ENCODE measurements at regions not wholly inside any gene's neighbourhood (a gene's known extent, or its start where the extent isn't known, plus 50 kb on each side); places are given as distances from the start of the nearest gene placed in this dataset.

DNA sequence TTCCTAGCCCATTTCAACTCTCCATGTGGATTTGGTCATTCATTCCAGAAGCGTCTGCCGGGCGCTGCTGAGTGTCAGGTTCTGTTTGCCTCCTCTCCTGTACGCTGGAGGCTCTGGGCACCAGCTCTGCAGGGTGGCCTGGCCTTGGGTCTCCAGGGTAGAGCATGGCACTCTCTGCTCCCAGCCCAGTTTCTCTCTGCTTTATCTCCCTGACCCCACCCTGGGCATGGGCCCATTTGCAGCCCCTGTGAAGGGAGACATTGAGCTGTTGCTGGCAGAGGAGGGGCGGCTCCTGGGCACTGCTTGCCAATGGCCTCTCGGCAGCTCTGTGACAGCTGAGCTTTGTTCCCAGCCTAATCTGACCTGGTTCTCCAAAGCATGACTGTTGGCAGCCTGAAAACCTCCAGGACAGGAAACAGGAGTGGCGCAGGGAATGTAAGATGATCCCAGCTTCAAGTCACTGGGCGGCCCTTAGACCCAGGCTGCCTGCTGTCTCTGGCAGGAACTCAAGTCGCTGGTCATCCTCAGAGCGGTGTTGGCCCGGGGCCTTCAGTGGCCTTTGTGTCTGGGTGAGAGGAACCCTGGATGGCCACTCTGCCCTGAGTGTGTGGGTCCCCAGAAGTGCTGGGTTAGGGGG, 146.8 kb downstream of the SEC14L1 start (continued):
- TF ChIP-seq ZNF543 (CRISPR knock-in tag; IDR thresholded peaks at IDR 0.05) (peak; percentile 20; the same call in 1 of the 2 replicates), POLR2A (IDR thresholded peaks at IDR 0.05; ENCODE audit: insufficient read depth in 1 of 2, low read depth in 2 of 2, low read length in 2 of 2) (peak in 1 of 2 experiments; percentile 61; a peak in 2 of 4 replicates), MLLT10 (CRISPR knock-in tag; IDR thresholded peaks at IDR 0.05) (no peak), SAFB2 (CRISPR knock-in tag; IDR thresholded peaks at IDR 0.05; ENCODE audit: borderline replicate concordance, low read depth) (0 out of 2 replicates have a peak, but pooled peaks have one; percentile 37), ZNF235 (CRISPR knock-in tag; IDR thresholded peaks at IDR 0.05; ENCODE audit: borderline replicate concordance) (0 out of 2 replicates have a peak, but pooled peaks have one; percentile 17), ZNF263 (CRISPR knock-in tag; IDR thresholded peaks at IDR 0.05) (no peak), ZSCAN12 (CRISPR knock-in tag; IDR thresholded peaks at IDR 0.05) (0 out of 2 replicates have a peak, but pooled peaks have one; percentile 15), ZNF446 (CRISPR knock-in tag; IDR thresholded peaks at IDR 0.05) (no peak; the same call in 1 of the 2 replicates), YEATS2 (CRISPR knock-in tag; IDR thresholded peaks at IDR 0.05; ENCODE audit: borderline replicate concordance) (peak; percentile 51; the same call in 1 of the 2 replicates), SMARCC2 (IDR thresholded peaks at IDR 0.05) (no peak), SPEN (CRISPR knock-in tag; IDR thresholded peaks at IDR 0.05; ENCODE audit: low read depth) (peak; percentile 30; the same call in 1 of the 2 replicates), ETV5 (CRISPR knock-in tag; IDR thresholded peaks at IDR 0.05; ENCODE audit: borderline replicate concordance) (peak; percentile 64; the same call in 1 of the 2 replicates), POLR2G (IDR thresholded peaks at IDR 0.05; ENCODE audit: low read depth, low read length) (peak; percentile 38), TEAD3 (CRISPR knock-in tag; optimal IDR thresholded peaks at IDR 0.05; ENCODE audit: borderline replicate concordance) (peak; percentile 65), FOXJ3 (CRISPR knock-in tag; IDR thresholded peaks at IDR 0.05; ENCODE audit: borderline replicate concordance) (peak; percentile 44; the same call in 1 of the 2 replicates), CREM (IDR thresholded peaks at IDR 0.05) (peak; percentile 15; the same call in 1 of the 2 replicates), CREM (CRISPR knock-in tag; IDR thresholded peaks at IDR 0.05) (no peak), ZFP41 (CRISPR knock-in tag; IDR thresholded peaks at IDR 0.05; ENCODE audit: borderline replicate concordance) (0 out of 2 replicates have a peak, but pooled peaks have one; percentile 20), USF2 (IDR thresholded peaks at IDR 0.05; ENCODE audit: low read depth, low read length) (no peak), USF2 (CRISPR knock-in tag; IDR thresholded peaks at IDR 0.05; ENCODE audit: borderline replicate concordance) (no peak), TCF12 (IDR thresholded peaks at IDR 0.05) (no peak), TCF12 (CRISPR knock-in tag; IDR thresholded peaks at IDR 0.05) (no peak), ZNF724P (CRISPR knock-in tag; IDR thresholded peaks at IDR 0.05; ENCODE audit: borderline replicate concordance) (no peak; the same call in 1 of the 2 replicates)
- TF ChIP-seq, protein P1, sequence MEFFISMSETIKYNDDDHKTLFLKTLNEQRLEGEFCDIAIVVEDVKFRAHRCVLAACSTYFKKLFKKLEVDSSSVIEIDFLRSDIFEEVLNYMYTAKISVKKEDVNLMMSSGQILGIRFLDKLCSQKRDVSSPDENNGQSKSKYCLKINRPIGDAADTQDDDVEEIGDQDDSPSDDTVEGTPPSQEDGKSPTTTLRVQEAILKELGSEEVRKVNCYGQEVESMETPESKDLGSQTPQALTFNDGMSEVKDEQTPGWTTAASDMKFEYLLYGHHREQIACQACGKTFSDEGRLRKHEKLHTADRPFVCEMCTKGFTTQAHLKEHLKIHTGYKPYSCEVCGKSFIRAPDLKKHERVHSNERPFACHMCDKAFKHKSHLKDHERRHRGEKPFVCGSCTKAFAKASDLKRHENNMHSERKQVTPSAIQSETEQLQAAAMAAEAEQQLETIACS (CRISPR knock-in tag; IDR thresholded peaks at IDR 0.05) = 0 out of 2 replicates have a peak, but pooled peaks have one; percentile 32
- TF ChIP-seq, protein P2, sequence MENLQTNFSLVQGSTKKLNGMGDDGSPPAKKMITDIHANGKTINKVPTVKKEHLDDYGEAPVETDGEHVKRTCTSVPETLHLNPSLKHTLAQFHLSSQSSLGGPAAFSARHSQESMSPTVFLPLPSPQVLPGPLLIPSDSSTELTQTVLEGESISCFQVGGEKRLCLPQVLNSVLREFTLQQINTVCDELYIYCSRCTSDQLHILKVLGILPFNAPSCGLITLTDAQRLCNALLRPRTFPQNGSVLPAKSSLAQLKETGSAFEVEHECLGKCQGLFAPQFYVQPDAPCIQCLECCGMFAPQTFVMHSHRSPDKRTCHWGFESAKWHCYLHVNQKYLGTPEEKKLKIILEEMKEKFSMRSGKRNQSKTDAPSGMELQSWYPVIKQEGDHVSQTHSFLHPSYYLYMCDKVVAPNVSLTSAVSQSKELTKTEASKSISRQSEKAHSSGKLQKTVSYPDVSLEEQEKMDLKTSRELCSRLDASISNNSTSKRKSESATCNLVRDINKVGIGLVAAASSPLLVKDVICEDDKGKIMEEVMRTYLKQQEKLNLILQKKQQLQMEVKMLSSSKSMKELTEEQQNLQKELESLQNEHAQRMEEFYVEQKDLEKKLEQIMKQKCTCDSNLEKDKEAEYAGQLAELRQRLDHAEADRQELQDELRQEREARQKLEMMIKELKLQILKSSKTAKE (CRISPR knock-in tag; IDR thresholded peaks at IDR 0.05; ENCODE audit: borderline replicate concordance) = 0 out of 2 replicates have a peak, but pooled peaks have one; percentile 11

All from HepG2 (cell line).